ENCODE measurements at regions not wholly inside any gene's neighbourhood (a gene's known extent, or its start where the extent isn't known, plus 50 kb on each side); places are given as distances from the start of the nearest gene placed in this dataset.

GRCh38 chr11:13140028-13140870, 131.1 kb downstream of the RASSF10 start (continued):
- peak; percentile 54; the same call in 1 of the 2 replicates for TF ChIP-seq NR2C2 (CRISPR knock-in tag; IDR thresholded peaks at IDR 0.05; ENCODE audit: borderline replicate concordance)
- TF ChIP-seq ZNF3 (CRISPR knock-in tag; IDR thresholded peaks at IDR 0.05) = no peak; the same call in 1 of the 2 replicates
- peak; percentile 55; the same call in 1 of the 2 replicates for TF ChIP-seq MXD4 (CRISPR knock-in tag; IDR thresholded peaks at IDR 0.05)
- TF ChIP-seq KLF11 (CRISPR knock-in tag; IDR thresholded peaks at IDR 0.05) = no peak
- TF ChIP-seq, protein P1, sequence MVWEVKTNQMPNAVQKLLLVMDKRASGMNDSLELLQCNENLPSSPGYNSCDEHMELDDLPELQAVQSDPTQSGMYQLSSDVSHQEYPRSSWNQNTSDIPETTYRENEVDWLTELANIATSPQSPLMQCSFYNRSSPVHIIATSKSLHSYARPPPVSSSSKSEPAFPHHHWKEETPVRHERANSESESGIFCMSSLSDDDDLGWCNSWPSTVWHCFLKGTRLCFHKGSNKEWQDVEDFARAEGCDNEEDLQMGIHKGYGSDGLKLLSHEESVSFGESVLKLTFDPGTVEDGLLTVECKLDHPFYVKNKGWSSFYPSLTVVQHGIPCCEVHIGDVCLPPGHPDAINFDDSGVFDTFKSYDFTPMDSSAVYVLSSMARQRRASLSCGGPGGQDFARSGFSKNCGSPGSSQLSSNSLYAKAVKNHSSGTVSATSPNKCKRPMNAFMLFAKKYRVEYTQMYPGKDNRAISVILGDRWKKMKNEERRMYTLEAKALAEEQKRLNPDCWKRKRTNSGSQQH (CRISPR knock-in tag; IDR thresholded peaks at IDR 0.05; ENCODE audit: low read depth) = no peak
- no peak for TF ChIP-seq EED (CRISPR knock-in tag; IDR thresholded peaks at IDR 0.05)
- no peak for TF ChIP-seq NR0B2 (CRISPR knock-in tag; IDR thresholded peaks at IDR 0.05)
- peak; percentile 94 for TF ChIP-seq ISL2 (CRISPR knock-in tag; IDR thresholded peaks at IDR 0.05)
- TF ChIP-seq ZNF619 (CRISPR knock-in tag; IDR thresholded peaks at IDR 0.05) = no peak
- TF ChIP-seq SRSF4 (IDR thresholded peaks at IDR 0.05; ENCODE audit: low read depth, low read length, poor library complexity, severe bottlenecking) = no peak
- TF ChIP-seq, protein P2, sequence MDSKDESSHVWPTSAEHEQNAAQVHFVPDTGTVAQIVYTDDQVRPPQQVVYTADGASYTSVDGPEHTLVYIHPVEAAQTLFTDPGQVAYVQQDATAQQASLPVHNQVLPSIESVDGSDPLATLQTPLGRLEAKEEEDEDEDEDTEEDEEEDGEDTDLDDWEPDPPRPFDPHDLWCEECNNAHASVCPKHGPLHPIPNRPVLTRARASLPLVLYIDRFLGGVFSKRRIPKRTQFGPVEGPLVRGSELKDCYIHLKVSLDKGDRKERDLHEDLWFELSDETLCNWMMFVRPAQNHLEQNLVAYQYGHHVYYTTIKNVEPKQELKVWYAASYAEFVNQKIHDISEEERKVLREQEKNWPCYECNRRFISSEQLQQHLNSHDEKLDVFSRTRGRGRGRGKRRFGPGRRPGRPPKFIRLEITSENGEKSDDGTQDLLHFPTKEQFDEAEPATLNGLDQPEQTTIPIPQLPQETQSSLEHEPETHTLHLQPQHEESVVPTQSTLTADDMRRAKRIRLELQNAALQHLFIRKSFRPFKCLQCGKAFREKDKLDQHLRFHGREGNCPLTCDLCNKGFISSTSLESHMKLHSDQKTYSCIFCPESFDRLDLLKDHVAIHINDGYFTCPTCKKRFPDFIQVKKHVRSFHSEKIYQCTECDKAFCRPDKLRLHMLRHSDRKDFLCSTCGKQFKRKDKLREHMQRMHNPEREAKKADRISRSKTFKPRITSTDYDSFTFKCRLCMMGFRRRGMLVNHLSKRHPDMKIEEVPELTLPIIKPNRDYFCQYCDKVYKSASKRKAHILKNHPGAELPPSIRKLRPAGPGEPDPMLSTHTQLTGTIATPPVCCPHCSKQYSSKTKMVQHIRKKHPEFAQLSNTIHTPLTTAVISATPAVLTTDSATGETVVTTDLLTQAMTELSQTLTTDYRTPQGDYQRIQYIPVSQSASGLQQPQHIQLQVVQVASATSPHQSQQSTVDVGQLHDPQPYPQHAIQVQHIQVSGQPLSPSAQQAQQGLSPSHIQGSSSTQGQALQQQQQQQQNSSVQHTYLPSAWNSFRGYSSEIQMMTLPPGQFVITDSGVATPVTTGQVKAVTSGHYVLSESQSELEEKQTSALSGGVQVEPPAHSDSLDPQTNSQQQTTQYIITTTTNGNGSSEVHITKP (CRISPR knock-in tag; IDR thresholded peaks at IDR 0.05; ENCODE audit: low read depth) = peak; percentile 77
- 0 out of 2 replicates have a peak, but pooled peaks have one; percentile 61 for TF ChIP-seq ZNF367 (CRISPR knock-in tag; IDR thresholded peaks at IDR 0.05; ENCODE audit: borderline replicate concordance)
- peak; percentile 50; the same call in 1 of the 2 replicates for TF ChIP-seq SMAD3 (CRISPR knock-in tag; IDR thresholded peaks at IDR 0.05)
- TF ChIP-seq POGZ (CRISPR knock-in tag; IDR thresholded peaks at IDR 0.05) = peak; percentile 97
- TF ChIP-seq ZNF639 (CRISPR knock-in tag; conservative IDR thresholded peaks at IDR 0.05) = peak; percentile 58; the same call in 1 of the 2 replicates
- TF ChIP-seq GZF1 (CRISPR knock-in tag; IDR thresholded peaks at IDR 0.05) = no peak
- TF ChIP-seq, protein P3, sequence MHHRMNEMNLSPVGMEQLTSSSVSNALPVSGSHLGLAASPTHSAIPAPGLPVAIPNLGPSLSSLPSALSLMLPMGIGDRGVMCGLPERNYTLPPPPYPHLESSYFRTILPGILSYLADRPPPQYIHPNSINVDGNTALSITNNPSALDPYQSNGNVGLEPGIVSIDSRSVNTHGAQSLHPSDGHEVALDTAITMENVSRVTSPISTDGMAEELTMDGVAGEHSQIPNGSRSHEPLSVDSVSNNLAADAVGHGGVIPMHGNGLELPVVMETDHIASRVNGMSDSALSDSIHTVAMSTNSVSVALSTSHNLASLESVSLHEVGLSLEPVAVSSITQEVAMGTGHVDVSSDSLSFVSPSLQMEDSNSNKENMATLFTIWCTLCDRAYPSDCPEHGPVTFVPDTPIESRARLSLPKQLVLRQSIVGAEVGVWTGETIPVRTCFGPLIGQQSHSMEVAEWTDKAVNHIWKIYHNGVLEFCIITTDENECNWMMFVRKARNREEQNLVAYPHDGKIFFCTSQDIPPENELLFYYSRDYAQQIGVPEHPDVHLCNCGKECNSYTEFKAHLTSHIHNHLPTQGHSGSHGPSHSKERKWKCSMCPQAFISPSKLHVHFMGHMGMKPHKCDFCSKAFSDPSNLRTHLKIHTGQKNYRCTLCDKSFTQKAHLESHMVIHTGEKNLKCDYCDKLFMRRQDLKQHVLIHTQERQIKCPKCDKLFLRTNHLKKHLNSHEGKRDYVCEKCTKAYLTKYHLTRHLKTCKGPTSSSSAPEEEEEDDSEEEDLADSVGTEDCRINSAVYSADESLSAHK (CRISPR knock-in tag; IDR thresholded peaks at IDR 0.05; ENCODE audit: borderline replicate concordance) = no peak

Data from HepG2 (cell line).